Hematopoietic multipotent progenitor cell (in vitro differentiated cells): ENCODE measurements at regions not wholly inside any gene's neighbourhood (a gene's known extent, or its start where the extent isn't known, plus 50 kb on each side); places are given as distances from the start of the nearest gene placed in this dataset.
A peak's percentile ranks its signal among the peaks of the same experiment; 100 is the strongest.

Experiments
- DNase-seq, 3 donors: peaks; one replicate each; pipeline ENCODE4 v3.0.0-alpha.2; 2011 to 2015; ENCODE audit warnings: low read depth in 2 of 3, low spot score in 2 of 3

GRCh38 chr5:129821477-129822131 is 73.7 kb downstream of the MINAR2 start:
- no peak for DNase-seq

- no peak for DNase-seq
Observed at GRCh38 chr5:129830288-129830687, 74.0 kb upstream of the CHSY3 start.

- DNase-seq, result no peak
Observed at GRCh38 chr5:129836321-129836720, 67.9 kb upstream of the CHSY3 start.

- no peak for DNase-seq
Observed at GRCh38 chr5:129844764-129845163, 59.5 kb upstream of the CHSY3 start.

- peak; percentile 30 to 82 (median 58) for DNase-seq
Observed at GRCh38 chr5:129852747-129853352, 51.4 kb upstream of the CHSY3 start.

- DNase-seq, result no peak
Observed at GRCh38 chr5:129853588-129853987, 50.7 kb upstream of the CHSY3 start.
